ENCODE measurements at regions not wholly inside any gene's neighbourhood (a gene's known extent, or its start where the extent isn't known, plus 50 kb on each side); places are given as distances from the start of the nearest gene placed in this dataset.

GRCh38 chr4:124469981-124470380 lies 242.6 kb downstream of the ANKRD50 start:
- TF ChIP-seq POLR2A (IDR thresholded peaks at IDR 0.05; ENCODE audit: low read length), result no peak
- no peak for TF ChIP-seq GATA1 (IDR thresholded peaks at IDR 0.05; ENCODE audit: low read depth, low read length)

All from erythroblast (primary cell).